GM20431 (cell line): ENCODE measurements at regions not wholly inside any gene's neighbourhood (a gene's known extent, or its start where the extent isn't known, plus 50 kb on each side); places are given as distances from the start of the nearest gene placed in this dataset.

Experiments
- in situ Hi-C: fragments of 300-500 bp; cut with MseI, MboI; formaldehyde crosslinking; loops from one replicate; pipeline ENCODE4 v1.15.0; 2020; ENCODE audit warnings: low sequenced_read_pairs; ENCODE audit not compliant: unreplicated experiment

- in situ Hi-C loops = no loop called here
Observed at GRCh38 chr6:26249957-26250697, 114.9 kb upstream of the BTN3A2 start.

GRCh38 chr6:26250698-26251044, 114.3 kb upstream of the BTN3A2 start:
- in situ Hi-C loops = no loop called here

- in situ Hi-C loops = no loop called here
Observed at GRCh38 chr6:26251354-26252076, 113.5 kb upstream of the BTN3A2 start.

- in situ Hi-C loops = no loop called here
Observed at GRCh38 chr6:26252077-26252472, 112.9 kb upstream of the BTN3A2 start.

GRCh38 chr6:26254724-26255123, 110.3 kb upstream of the BTN3A2 start:
- in situ Hi-C loops = no loop called here

- in situ Hi-C loops = no loop called here
Observed at GRCh38 chr6:26257272-26257671, 107.7 kb upstream of the BTN3A2 start.

- in situ Hi-C loops = no loop called here
Observed at GRCh38 chr6:26258212-26258977, 106.6 kb upstream of the BTN3A2 start.

- in situ Hi-C loops = no loop called here
Observed at GRCh38 chr6:26260110-26260637, 104.8 kb upstream of the BTN3A2 start.

GRCh38 chr6:26260725-26261490, 104.1 kb upstream of the BTN3A2 start:
- in situ Hi-C loops = no loop called here

GRCh38 chr6:26264547-26264946, 100.5 kb upstream of the BTN3A2 start:
- in situ Hi-C loops = no loop called here

GRCh38 chr6:26267083-26267589, 97.9 kb upstream of the BTN3A2 start:
- in situ Hi-C loops = no loop called here

- in situ Hi-C loops = no loop called here
Observed at GRCh38 chr6:26268659-26269402, 96.2 kb upstream of the BTN3A2 start.

- in situ Hi-C loops = no loop called here
Observed at GRCh38 chr6:26269531-26270485, 95.2 kb upstream of the BTN3A2 start.

GRCh38 chr6:26270486-26270861, 94.5 kb upstream of the BTN3A2 start:
- in situ Hi-C loops = no loop called here

GRCh38 chr6:26270903-26271667, 93.9 kb upstream of the BTN3A2 start:
- in situ Hi-C loops = no loop called here

- in situ Hi-C loops = no loop called here
Observed at GRCh38 chr6:26271668-26272024, 93.4 kb upstream of the BTN3A2 start.

GRCh38 chr6:26272171-26272637, 92.8 kb upstream of the BTN3A2 start:
- in situ Hi-C loops = no loop called here
